ENCODE measurements at regions not wholly inside any gene's neighbourhood (a gene's known extent, or its start where the extent isn't known, plus 50 kb on each side); places are given as distances from the start of the nearest gene placed in this dataset.
"Not testable (repeated sequence)": the region's sequence is repeated elsewhere in the genome, so short reads cannot be mapped to it uniquely, and the experiment has no call there.

- H3K36me3 ChIP-seq (ENCODE audit: control insufficient read depth, insufficient read depth, low read length), result no peaks in the 10 kb centered on the region
- no peaks in the 10 kb centered on the region for H3K4me1 ChIP-seq (ENCODE audit: control insufficient read depth, insufficient read depth, low read length)
- no peak overlapping the region for H3K4me3 ChIP-seq (ENCODE audit: low read length)
- H3K9ac ChIP-seq (ENCODE audit: low read length), result no peak overlapping the region
- H3K9me3 ChIP-seq (ENCODE audit: control insufficient read depth, low read length), result no peaks in the 10 kb centered on the region
- no peaks in the 10 kb centered on the region for H3K27me3 ChIP-seq (ENCODE audit: control insufficient read depth, insufficient read depth, low read length)
Observed at GRCh38 chr3:103968751-103969150, 1398.0 kb upstream of the ALCAM start.

GRCh38 chr3:103976931-103977339 lies 1389.8 kb upstream of the ALCAM start:
- no peaks in the 10 kb centered on the region for H3K4me1 ChIP-seq (ENCODE audit: control insufficient read depth, insufficient read depth, low read length)
- H3K27me3 ChIP-seq (ENCODE audit: control insufficient read depth, insufficient read depth, low read length), result no peaks in the 10 kb centered on the region
- no peak overlapping the region for H3K4me3 ChIP-seq (ENCODE audit: low read length)
- H3K9me3 ChIP-seq (ENCODE audit: control insufficient read depth, low read length), result no peaks in the 10 kb centered on the region
- H3K9ac ChIP-seq (ENCODE audit: low read length), result no peak overlapping the region
- no peaks in the 10 kb centered on the region for H3K36me3 ChIP-seq (ENCODE audit: control insufficient read depth, insufficient read depth, low read length)

GRCh38 chr3:103977417-103977816 lies 1389.3 kb upstream of the ALCAM start:
- no peaks in the 10 kb centered on the region for H3K9me3 ChIP-seq (ENCODE audit: control insufficient read depth, low read length)
- H3K4me1 ChIP-seq (ENCODE audit: control insufficient read depth, insufficient read depth, low read length), result no peaks in the 10 kb centered on the region
- no peak overlapping the region for H3K4me3 ChIP-seq (ENCODE audit: low read length)
- H3K27me3 ChIP-seq (ENCODE audit: control insufficient read depth, insufficient read depth, low read length), result no peaks in the 10 kb centered on the region
- H3K9ac ChIP-seq (ENCODE audit: low read length), result no peak overlapping the region
- H3K36me3 ChIP-seq (ENCODE audit: control insufficient read depth, insufficient read depth, low read length), result no peaks in the 10 kb centered on the region

GRCh38 chr3:103991461-103992115 lies 1375.1 kb upstream of the ALCAM start:
- H3K4me3 ChIP-seq (ENCODE audit: low read length), result no peak overlapping the region
- no peaks in the 10 kb centered on the region for H3K9me3 ChIP-seq (ENCODE audit: control insufficient read depth, low read length)
- no peaks in the 10 kb centered on the region for H3K4me1 ChIP-seq (ENCODE audit: control insufficient read depth, insufficient read depth, low read length)
- no peak overlapping the region for H3K9ac ChIP-seq (ENCODE audit: low read length)
- no peaks in the 10 kb centered on the region for H3K36me3 ChIP-seq (ENCODE audit: control insufficient read depth, insufficient read depth, low read length)
- no peaks in the 10 kb centered on the region for H3K27me3 ChIP-seq (ENCODE audit: control insufficient read depth, insufficient read depth, low read length)

GRCh38 chr3:103992469-103992868 lies 1374.2 kb upstream of the ALCAM start:
- no peaks in the 10 kb centered on the region for H3K9me3 ChIP-seq (ENCODE audit: control insufficient read depth, low read length)
- no peaks in the 10 kb centered on the region for H3K4me1 ChIP-seq (ENCODE audit: control insufficient read depth, insufficient read depth, low read length)
- H3K27me3 ChIP-seq (ENCODE audit: control insufficient read depth, insufficient read depth, low read length), result no peaks in the 10 kb centered on the region
- no peaks in the 10 kb centered on the region for H3K36me3 ChIP-seq (ENCODE audit: control insufficient read depth, insufficient read depth, low read length)
- no peak overlapping the region for H3K4me3 ChIP-seq (ENCODE audit: low read length)
- no peak overlapping the region for H3K9ac ChIP-seq (ENCODE audit: low read length)

GRCh38 chr3:104004956-104005355 lies 1361.8 kb upstream of the ALCAM start:
- Histone ChIP-seq H3K9ac (ENCODE audit: low read length) (no peak overlapping the region), H3K27me3 (ENCODE audit: control insufficient read depth, insufficient read depth, low read length) (no peaks in the 10 kb centered on the region), H3K4me1 (ENCODE audit: control insufficient read depth, insufficient read depth, low read length) (no peaks in the 10 kb centered on the region), H3K36me3 (ENCODE audit: control insufficient read depth, insufficient read depth, low read length) (no peaks in the 10 kb centered on the region), H3K4me3 (ENCODE audit: low read length) (no peak overlapping the region), H3K9me3 (ENCODE audit: control insufficient read depth, low read length) (no peaks in the 10 kb centered on the region)

- Histone ChIP-seq H3K36me3 (ENCODE audit: control insufficient read depth, insufficient read depth, low read length) (no peaks in the 10 kb centered on the region), H3K4me3 (ENCODE audit: low read length) (no peak overlapping the region), H3K9ac (ENCODE audit: low read length) (no peak overlapping the region), H3K27me3 (ENCODE audit: control insufficient read depth, insufficient read depth, low read length) (no peaks in the 10 kb centered on the region), H3K4me1 (ENCODE audit: control insufficient read depth, insufficient read depth, low read length) (no peaks in the 10 kb centered on the region), H3K9me3 (ENCODE audit: control insufficient read depth, low read length) (no peaks in the 10 kb centered on the region)
Observed at GRCh38 chr3:104005815-104006214, 1360.9 kb upstream of the ALCAM start.

GRCh38 chr3:104018541-104018940 lies 1348.2 kb upstream of the ALCAM start:
- Histone ChIP-seq H3K4me1 (ENCODE audit: control insufficient read depth, insufficient read depth, low read length) (no peaks in the 10 kb centered on the region), H3K27me3 (ENCODE audit: control insufficient read depth, insufficient read depth, low read length) (no peaks in the 10 kb centered on the region), H3K4me3 (ENCODE audit: low read length) (no peak overlapping the region), H3K36me3 (ENCODE audit: control insufficient read depth, insufficient read depth, low read length) (no peaks in the 10 kb centered on the region), H3K9ac (ENCODE audit: low read length) (no peak overlapping the region), H3K9me3 (ENCODE audit: control insufficient read depth, low read length) (no peaks in the 10 kb centered on the region)

GRCh38 chr3:104031598-104031997 lies 1335.1 kb upstream of the ALCAM start:
- Histone ChIP-seq H3K27me3 (ENCODE audit: control insufficient read depth, insufficient read depth, low read length) (no peaks in the 10 kb centered on the region), H3K9ac (ENCODE audit: low read length) (no peak overlapping the region)

GRCh38 chr3:104032283-104032682 lies 1334.4 kb upstream of the ALCAM start:
- H3K4me3 ChIP-seq (ENCODE audit: low read length), result no peak overlapping the region
- H3K9me3 ChIP-seq (ENCODE audit: control insufficient read depth, low read length), result no peaks in the 10 kb centered on the region
- no peaks in the 10 kb centered on the region for H3K27me3 ChIP-seq (ENCODE audit: control insufficient read depth, insufficient read depth, low read length)
- H3K36me3 ChIP-seq (ENCODE audit: control insufficient read depth, insufficient read depth, low read length), result no peaks in the 10 kb centered on the region
- no peaks in the 10 kb centered on the region for H3K4me1 ChIP-seq (ENCODE audit: control insufficient read depth, insufficient read depth, low read length)
- no peak overlapping the region for H3K9ac ChIP-seq (ENCODE audit: low read length)

More at GRCh38 chr3:104031598-104031997, 1335.1 kb upstream of the ALCAM start:
- H3K9me3 ChIP-seq (ENCODE audit: control insufficient read depth, low read length), result no peaks in the 10 kb centered on the region
- no peaks in the 10 kb centered on the region for H3K36me3 ChIP-seq (ENCODE audit: control insufficient read depth, insufficient read depth, low read length)
- H3K4me3 ChIP-seq (ENCODE audit: low read length), result no peak overlapping the region
- H3K4me1 ChIP-seq (ENCODE audit: control insufficient read depth, insufficient read depth, low read length), result no peaks in the 10 kb centered on the region

GRCh38 chr3:104040896-104041295 lies 1325.8 kb upstream of the ALCAM start:
- no peaks in the 10 kb centered on the region for H3K4me1 ChIP-seq (ENCODE audit: control insufficient read depth, insufficient read depth, low read length)
- no peak overlapping the region for H3K4me3 ChIP-seq (ENCODE audit: low read length)
- no peaks in the 10 kb centered on the region for H3K27me3 ChIP-seq (ENCODE audit: control insufficient read depth, insufficient read depth, low read length)
- no peak overlapping the region for H3K9ac ChIP-seq (ENCODE audit: low read length)
- no peaks in the 10 kb centered on the region for H3K9me3 ChIP-seq (ENCODE audit: control insufficient read depth, low read length)
- H3K36me3 ChIP-seq (ENCODE audit: control insufficient read depth, insufficient read depth, low read length), result no peaks in the 10 kb centered on the region

- H3K4me3 ChIP-seq (ENCODE audit: low read length); H3K4me1 ChIP-seq (ENCODE audit: control insufficient read depth, insufficient read depth, low read length); H3K27me3 ChIP-seq (ENCODE audit: control insufficient read depth, insufficient read depth, low read length); H3K9ac ChIP-seq (ENCODE audit: low read length); H3K9me3 ChIP-seq (ENCODE audit: control insufficient read depth, low read length); H3K36me3 ChIP-seq (ENCODE audit: control insufficient read depth, insufficient read depth, low read length): not testable (repeated sequence)
Observed at GRCh38 chr3:104043001-104043543, 1323.6 kb upstream of the ALCAM start.

- Histone ChIP-seq H3K4me3 (ENCODE audit: low read length) (no peak overlapping the region), H3K36me3 (ENCODE audit: control insufficient read depth, insufficient read depth, low read length) (no peaks in the 10 kb centered on the region), H3K9me3 (ENCODE audit: control insufficient read depth, low read length) (no peaks in the 10 kb centered on the region), H3K27me3 (ENCODE audit: control insufficient read depth, insufficient read depth, low read length) (no peaks in the 10 kb centered on the region), H3K9ac (ENCODE audit: low read length) (no peak overlapping the region), H3K4me1 (ENCODE audit: control insufficient read depth, insufficient read depth, low read length) (no peaks in the 10 kb centered on the region)
Observed at GRCh38 chr3:104044002-104044401, 1322.7 kb upstream of the ALCAM start.
